NT2/D1 (cell line): ENCODE measurements at regions not wholly inside any gene's neighbourhood (a gene's known extent, or its start where the extent isn't known, plus 50 kb on each side); places are given as distances from the start of the nearest gene placed in this dataset.
A peak's percentile ranks its signal among the peaks of the same experiment; 100 is the strongest.
"Not testable (repeated sequence)": the region's sequence is repeated elsewhere in the genome, so short reads cannot be mapped to it uniquely, and the experiment has no call there.

Experiments used
- DNase-seq: peaks from one replicate; pipeline ENCODE4 v3.0.0-alpha.2; 2011; ENCODE audit warnings: low read depth, low spot score
- H3K27me3 ChIP-seq: 2 replicates; pipeline ENCODE4 v1.6.0; 2011; ENCODE audit warnings: mild to moderate bottlenecking; ENCODE audit not compliant: insufficient read length, insufficient read depth
- H3K36me3 ChIP-seq: 2 replicates; pipeline ENCODE4 v1.6.1; 2011; ENCODE audit warnings: mild to moderate bottlenecking, low read length, mixed read lengths; ENCODE audit not compliant: insufficient read depth, insufficient read length
- H3K4me1 ChIP-seq: 2 replicates; pipeline ENCODE4 v1.5.1; 2011; ENCODE audit not compliant: insufficient read depth, insufficient read length
- H3K4me3 ChIP-seq: 2 replicates; pipeline ENCODE4 v1.5.1; 2011; ENCODE audit warnings: low read depth; ENCODE audit not compliant: insufficient read length
- H3K9ac ChIP-seq: 2 replicates; pipeline ENCODE4 v1.6.0; 2011; ENCODE audit warnings: low read depth; ENCODE audit not compliant: insufficient read length
- H3K9me3 ChIP-seq: 2 replicates; pipeline ENCODE4 v1.5.1; 2011; ENCODE audit warnings: mild to moderate bottlenecking, low read length; ENCODE audit not compliant: insufficient read depth
- SUZ12 ChIP-seq: IDR thresholded peaks from 2 replicates; pipeline ENCODE4 v1.6.1; 2011; ENCODE audit not compliant: insufficient read length, insufficient read depth; ENCODE audit errors: extremely low read depth
- YY1 ChIP-seq: IDR thresholded peaks from 2 replicates; pipeline ENCODE4 v1.6.1; 2011; ENCODE audit not compliant: insufficient read length, insufficient read depth
- ZNF274 ChIP-seq: IDR thresholded peaks from 2 replicates; pipeline ENCODE4 v1.6.1; 2011; ENCODE audit warnings: mild to moderate bottlenecking, low read depth, low read length

DNA sequence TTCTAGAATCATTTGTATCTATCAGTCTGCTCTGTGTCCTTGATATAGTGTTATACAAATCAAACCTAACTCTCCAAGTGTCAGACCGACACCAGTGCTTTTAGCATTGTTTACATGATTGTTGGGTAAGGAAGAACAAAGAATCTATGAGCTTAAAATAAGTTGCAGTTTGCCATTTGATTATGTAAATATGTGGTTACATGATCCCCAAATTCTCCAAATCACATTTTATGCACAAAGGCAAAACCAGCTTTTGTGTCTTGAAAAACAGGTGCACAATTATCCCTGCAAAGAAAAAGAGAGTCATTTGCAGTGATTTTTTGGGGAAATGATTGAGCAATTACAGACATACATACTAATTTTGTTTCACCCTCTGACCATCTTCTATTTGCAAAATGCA is 652.6 kb upstream of the CHAC2 start:
- Histone ChIP-seq H3K9ac (no peak overlapping the region), H3K27me3 (no peaks in the 10 kb centered on the region), H3K9me3 (no peaks in the 10 kb centered on the region), H3K4me1 (no peaks in the 10 kb centered on the region), H3K4me3 (no peak overlapping the region), H3K36me3 (no peaks in the 10 kb centered on the region)
- TF ChIP-seq SUZ12 (no peak), ZNF274 (no peak), YY1 (no peak)
- DNase-seq = no peak

DNA sequence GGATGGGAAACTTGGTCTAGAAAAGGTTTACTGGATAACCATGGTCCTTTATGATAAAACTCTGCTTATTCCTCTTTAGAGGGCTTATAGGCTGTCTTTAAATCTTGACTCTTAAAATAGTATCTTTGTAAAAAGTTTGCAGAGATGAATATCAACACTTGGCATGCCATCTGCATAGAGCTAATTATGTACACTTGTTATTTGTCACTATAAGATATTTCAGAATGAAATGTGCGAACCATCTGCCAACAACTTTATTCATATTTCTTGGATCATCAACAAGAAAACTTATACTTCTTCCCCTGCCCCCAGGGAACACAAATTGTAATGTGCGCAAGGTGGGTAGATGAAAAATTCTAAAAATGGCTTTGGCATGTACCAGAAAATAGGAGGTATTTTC is 653.0 kb upstream of the CHAC2 start:
- no peak for TF ChIP-seq YY1
- H3K4me3 ChIP-seq = no peak overlapping the region

DNA sequence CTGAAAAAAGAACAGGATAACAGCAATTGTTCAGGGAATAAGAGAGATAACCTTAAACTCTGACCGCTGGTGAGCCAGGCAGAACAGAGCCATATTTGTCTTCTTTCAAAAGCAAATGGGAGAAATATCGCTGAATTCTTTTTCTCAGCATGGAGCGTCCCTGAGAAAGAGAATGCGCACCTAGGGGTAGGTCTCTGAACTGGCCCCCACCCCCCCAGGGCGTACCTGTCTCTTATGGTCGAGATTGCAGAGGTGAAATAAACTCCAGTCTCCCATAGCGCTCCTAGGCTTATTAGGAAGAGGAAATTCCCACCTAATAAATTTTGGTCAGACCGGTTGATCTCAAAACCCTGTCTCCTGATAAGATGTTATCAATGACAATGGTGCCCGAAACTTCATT is 655.2 kb upstream of the CHAC2 start:
- not testable (repeated sequence) for H3K4me1 ChIP-seq, H3K9me3 ChIP-seq, DNase-seq, H3K9ac ChIP-seq, H3K36me3 ChIP-seq, H3K27me3 ChIP-seq, H3K4me3 ChIP-seq

More for the DNA sequence above, 653.0 kb upstream of the CHAC2 start:
- no peak for DNase-seq
- Histone ChIP-seq H3K27me3 (no peaks in the 10 kb centered on the region), H3K9ac (no peak overlapping the region), H3K9me3 (no peaks in the 10 kb centered on the region), H3K4me1 (no peaks in the 10 kb centered on the region), H3K36me3 (no peaks in the 10 kb centered on the region)

DNA sequence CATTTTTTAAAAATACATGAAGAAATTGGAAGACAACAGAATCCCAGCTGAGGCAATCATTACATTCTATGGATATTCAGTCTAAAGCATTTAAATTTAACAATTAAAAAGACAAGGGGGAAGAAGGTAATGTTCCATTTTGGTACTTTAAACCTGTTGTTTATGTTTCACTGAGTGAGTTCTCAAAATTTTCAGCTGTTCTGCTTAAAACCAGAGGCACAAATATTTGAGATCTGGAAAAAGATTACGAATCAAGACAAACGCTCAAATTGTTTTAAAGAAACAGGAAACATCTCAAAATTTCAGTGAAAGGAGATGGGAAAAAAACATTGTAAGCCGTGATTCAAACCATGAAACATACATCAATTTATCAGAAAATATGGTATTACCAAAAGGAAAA is 656.2 kb upstream of the CHAC2 start:
- no peak for TF ChIP-seq YY1
- TF ChIP-seq ZNF274 = no peak
- TF ChIP-seq SUZ12 = no peak
- Histone ChIP-seq H3K9me3 (no peaks in the 10 kb centered on the region), H3K4me3 (no peak overlapping the region), H3K36me3 (no peaks in the 10 kb centered on the region), H3K4me1 (no peaks in the 10 kb centered on the region), H3K9ac (no peak overlapping the region), H3K27me3 (no peaks in the 10 kb centered on the region)
- DNase-seq = no peak

DNA sequence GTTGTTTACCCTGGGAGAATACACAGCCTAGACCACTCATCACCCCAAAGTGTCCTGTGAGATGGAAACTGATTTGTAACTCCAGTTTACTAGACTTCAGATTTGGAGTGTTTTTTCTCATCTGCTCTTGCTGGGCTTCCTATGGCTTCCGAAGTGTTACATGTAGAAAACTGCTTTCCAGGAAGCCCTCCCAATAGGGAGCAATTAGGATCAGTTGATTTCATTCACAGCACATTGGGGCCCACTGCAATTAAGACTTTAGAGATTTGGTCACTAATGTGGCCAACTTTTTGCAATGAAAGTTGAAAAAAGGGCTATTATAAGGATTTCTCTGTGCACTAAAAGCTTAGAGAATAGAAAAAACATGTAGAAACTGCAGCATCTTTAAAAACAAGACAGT is 656.6 kb upstream of the CHAC2 start:
- no peak for DNase-seq
- Histone ChIP-seq H3K4me1 (no peaks in the 10 kb centered on the region), H3K9me3 (no peaks in the 10 kb centered on the region), H3K27me3 (no peaks in the 10 kb centered on the region), H3K4me3 (no peak overlapping the region), H3K9ac (no peak overlapping the region), H3K36me3 (no peaks in the 10 kb centered on the region)
- TF ChIP-seq YY1 = no peak
- no peak for TF ChIP-seq SUZ12
- no peak for TF ChIP-seq ZNF274

DNA sequence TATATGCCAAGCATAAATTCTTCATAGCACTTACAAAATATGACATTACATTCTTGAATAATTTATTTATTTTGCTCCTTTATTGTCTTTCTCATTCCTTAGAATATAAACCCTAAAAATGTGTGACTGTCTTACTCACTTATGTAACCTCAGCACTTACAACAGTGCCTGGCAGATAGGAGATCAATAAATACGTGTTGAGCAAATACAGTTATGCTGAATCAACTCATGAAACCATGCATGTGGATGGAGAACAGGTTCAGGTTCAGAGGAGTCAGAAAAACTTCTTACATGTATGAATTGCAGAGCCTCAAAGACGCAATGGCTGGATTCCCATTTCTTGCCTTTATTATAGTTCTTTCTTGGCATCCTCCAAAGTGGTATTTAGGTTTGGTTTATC is 659.4 kb upstream of the CHAC2 start:
- TF ChIP-seq SUZ12 = no peak
- TF ChIP-seq YY1 = no peak
- TF ChIP-seq ZNF274 = no peak
- DNase-seq = no peak
- Histone ChIP-seq H3K9ac (no peak overlapping the region), H3K9me3 (no peaks in the 10 kb centered on the region), H3K27me3 (no peaks in the 10 kb centered on the region), H3K4me1 (no peaks in the 10 kb centered on the region), H3K4me3 (no peak overlapping the region), H3K36me3 (no peaks in the 10 kb centered on the region)

DNA sequence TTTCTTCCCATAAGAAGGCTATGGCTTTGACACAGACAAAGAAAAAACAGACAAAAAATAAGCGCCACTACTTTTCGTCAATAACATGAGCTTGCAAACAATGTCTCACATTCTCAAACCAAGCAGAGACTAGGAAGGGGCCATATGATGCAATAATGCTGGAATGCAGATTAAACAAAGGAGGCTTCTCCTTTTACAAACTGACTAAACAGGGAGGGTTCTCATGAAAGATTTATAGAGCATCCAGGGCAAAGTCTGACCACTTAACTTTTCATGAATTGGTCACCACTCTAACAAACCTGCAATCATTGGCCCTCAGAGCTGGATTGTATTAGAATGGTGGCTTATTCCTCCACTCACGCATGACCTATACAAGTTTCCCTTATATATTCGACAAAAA is 663.3 kb upstream of the CHAC2 start:
- no peak for TF ChIP-seq YY1
- TF ChIP-seq SUZ12 = no peak
- no peak for TF ChIP-seq ZNF274
- Histone ChIP-seq H3K9me3 (no peaks in the 10 kb centered on the region), H3K9ac (no peak overlapping the region), H3K4me3 (no peak overlapping the region), H3K27me3 (no peaks in the 10 kb centered on the region), H3K4me1 (no peaks in the 10 kb centered on the region), H3K36me3 (no peaks in the 10 kb centered on the region)
- DNase-seq = peak; percentile 13

DNA sequence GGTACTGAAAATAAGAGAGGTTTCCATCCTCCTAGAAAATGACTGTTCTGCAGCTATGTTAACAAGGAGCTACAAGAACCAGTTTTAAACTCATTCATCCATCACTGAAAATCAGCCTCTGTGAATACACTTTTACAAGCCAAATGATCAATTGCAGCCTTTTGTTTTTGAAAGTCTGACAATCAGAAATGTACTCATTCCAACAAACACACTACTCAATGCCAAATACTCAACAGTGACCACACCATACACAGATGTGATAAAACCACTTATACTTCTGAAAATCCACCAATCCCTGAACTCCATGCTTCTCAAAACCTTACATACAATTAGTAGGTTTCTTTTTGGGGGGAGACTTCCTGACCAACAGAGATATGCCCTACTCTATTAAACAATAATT is 663.9 kb upstream of the CHAC2 start:
- H3K9me3 ChIP-seq = no peaks in the 10 kb centered on the region
- DNase-seq = no peak
- no peaks in the 10 kb centered on the region for H3K36me3 ChIP-seq
- no peak overlapping the region for H3K4me3 ChIP-seq
- no peak overlapping the region for H3K9ac ChIP-seq
- no peaks in the 10 kb centered on the region for H3K4me1 ChIP-seq
- H3K27me3 ChIP-seq = no peaks in the 10 kb centered on the region
- TF ChIP-seq SUZ12 (no peak), ZNF274 (no peak), YY1 (no peak)
